AML-193 (cell line): ENCODE measurements at regions not wholly inside any gene's neighbourhood (a gene's known extent, or its start where the extent isn't known, plus 50 kb on each side); places are given as distances from the start of the nearest gene placed in this dataset.
"Not testable (repeated sequence)": the region's sequence is repeated elsewhere in the genome, so short reads cannot be mapped to it uniquely, and the experiment has no call there.

Source experiments
- DNase-seq, 2 experiments: peaks; one replicate each; lab custom pipeline; 2025; lab: John Stamatoyannopoulos, UW

DNA sequence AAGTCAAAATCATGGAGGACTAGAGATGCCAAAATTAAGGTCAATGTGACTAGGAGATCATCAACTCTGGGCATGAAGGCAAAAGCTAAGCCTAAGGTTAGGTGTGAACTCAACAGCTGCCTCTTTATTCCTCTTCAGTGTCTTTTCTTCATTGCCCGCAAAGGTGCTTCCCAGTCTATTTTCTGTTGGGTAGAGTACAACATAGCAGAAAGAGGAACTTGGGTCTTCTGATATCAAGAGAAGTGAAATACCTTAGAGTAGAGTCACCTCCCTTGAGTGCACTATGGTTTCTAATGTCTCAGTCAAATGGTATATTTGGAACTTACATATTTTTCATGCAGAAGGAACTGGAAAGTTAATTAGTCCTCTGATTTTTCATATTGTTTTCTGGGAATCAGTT lies 122.5 kb upstream of the GRIN3A start:
- DNase-seq = no peak

DNA sequence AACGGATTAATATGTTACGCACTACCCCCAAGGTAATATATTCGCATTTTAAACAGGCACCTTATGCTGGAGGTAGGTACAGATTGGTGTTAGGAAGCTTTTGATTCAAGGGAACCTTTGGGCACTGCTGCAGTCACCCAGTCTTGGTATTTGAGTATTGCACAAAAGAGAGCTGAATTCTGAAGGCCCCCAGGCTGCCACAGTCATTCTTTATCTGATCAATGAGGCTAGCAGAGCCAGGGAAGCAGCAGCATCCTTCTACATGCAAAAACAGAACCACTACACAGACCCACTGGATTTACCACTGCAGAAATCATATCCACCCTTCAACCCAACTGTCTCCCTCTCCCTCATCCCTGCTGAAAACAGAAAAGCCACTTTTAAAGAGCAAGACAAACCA lies 121.2 kb upstream of the GRIN3A start:
- DNase-seq = no peak

GRCh38 chr9:101858026-101858425 lies 119.6 kb upstream of the GRIN3A start:
- DNase-seq = no peak

- DNase-seq = no peak
These were observed 110.8 kb upstream of the GRIN3A start for GRCh38 chr9:101849102-101849707.

DNA sequence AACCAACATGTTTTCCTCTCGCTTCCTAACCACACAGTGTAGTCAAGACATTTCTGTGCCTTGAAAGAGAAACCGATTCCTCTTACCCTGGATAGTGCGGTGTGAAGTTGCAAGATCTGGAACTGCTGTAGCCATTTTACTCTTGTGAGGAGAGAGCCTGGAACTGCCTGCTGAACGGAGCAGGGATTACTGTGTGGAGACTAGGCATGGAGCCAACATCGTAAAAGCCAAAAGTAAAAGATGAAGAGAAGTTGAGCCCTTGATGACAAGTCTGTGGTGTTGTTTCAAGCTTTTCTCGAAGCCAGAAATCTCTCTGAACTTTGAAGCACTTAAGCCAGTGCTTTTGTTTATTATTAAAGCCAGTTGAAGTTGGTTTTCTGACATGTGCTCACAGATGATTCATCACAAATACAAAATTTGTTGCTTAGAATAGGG lies 110.1 kb upstream of the GRIN3A start:
- no peak for DNase-seq

GRCh38 chr9:101846161-101846560 lies 107.7 kb upstream of the GRIN3A start:
- no peak for DNase-seq

- no peak for DNase-seq
These were observed 102.3 kb upstream of the GRIN3A start for GRCh38 chr9:101840694-101841188.

DNA sequence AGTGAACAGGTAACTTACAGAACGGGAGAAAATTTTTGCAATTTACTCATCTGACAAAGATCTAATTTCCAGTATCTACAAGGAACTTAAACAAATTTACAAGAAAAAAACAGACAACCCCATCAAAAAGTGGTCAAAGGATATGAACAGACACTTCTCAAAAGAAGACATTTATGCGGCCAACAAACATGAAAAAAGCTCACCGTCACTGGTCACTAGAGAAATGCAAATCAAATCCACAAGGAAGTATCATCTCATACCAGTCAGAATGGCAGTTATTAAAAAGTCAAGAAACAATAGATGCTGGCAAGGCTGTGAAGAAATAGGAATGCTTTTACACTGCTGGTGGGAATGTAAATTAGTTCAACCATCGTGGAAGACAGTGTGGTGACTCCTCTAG lies 100.5 kb upstream of the GRIN3A start:
- DNase-seq = not testable (repeated sequence)

DNA sequence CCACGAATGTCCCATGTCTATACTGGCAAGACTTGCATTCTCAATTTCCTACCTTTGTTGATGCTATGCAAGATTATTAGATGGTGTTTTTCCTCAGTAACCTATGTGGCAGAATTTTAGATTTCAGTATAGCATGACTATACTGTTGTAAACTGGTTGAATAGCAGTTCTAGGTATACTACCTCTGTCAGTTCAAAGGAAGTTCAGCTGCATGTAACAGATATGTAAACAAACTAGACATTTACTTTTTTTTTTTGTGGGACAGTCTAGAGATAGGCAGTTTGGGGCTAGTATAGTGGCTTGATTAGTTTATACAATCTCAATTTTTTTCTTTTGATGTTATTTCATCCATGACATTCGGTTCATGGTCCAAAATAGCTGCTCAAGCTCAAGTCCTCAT lies 97.6 kb upstream of the GRIN3A start:
- DNase-seq = no peak

DNA sequence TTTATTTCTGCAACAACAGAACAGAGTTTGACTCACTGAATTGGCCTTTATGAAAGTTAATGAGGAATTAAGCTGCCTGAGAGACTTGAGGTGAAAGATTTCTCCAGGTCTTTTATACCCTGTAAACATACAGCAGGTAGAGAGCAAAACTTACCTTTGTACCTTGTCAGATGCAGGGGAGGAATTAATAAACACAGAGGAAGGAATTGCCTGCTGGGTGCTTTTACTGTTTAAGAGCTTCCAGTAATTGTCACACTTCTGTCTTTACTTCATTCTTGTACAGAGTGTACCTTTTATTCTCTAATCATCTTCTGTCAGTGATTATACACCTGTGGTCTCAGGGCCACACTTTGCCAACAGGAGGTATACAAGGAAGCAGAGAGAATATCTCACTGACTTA lies 94.0 kb upstream of the GRIN3A start:
- no peak for DNase-seq

GRCh38 chr9:101821450-101821849 lies 83.0 kb upstream of the GRIN3A start:
- DNase-seq = not testable (repeated sequence)

DNA sequence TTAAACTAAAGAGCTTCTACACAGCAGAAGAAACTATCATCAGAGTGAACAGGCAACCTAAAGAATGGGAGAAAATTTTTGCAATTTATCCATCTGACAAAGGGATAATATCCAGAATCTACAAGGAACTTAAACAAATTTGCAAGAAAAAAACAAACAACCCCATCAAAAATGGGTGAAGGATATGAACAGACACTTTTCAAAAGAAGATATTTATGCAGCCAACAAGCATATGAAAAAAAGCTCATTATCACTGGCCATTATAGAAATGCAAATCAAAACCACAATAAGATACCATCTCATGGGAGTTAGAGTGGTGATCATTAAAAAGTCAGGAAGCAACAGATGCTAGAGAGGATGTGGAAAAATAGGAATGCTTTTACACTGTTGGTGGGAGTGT lies 82.5 kb upstream of the GRIN3A start:
- DNase-seq = not testable (repeated sequence)

- no peak for DNase-seq
These were observed 75.6 kb upstream of the GRIN3A start for GRCh38 chr9:101814064-101814463.

DNA sequence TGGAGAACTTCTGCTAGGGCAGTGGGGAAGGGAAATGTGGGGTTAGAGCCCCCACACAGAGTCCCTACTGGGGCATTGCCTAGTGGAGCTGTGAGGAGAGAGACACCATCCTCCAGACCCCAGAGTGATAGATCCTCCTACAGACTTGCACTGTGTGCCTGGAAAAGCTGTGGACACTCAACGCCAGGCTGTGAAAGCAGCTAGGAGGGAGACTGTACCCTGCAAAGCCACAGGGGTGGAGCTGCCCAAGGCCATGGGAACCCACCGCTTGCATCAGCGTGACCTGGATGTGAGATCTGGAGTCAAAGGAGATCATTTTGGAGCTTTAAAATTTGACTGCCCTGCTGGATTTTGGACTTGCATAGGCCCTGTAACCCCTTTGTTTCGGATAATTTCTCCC lies 69.4 kb upstream of the GRIN3A start:
- DNase-seq = not testable (repeated sequence)

- no peak for DNase-seq
These were observed 57.6 kb upstream of the GRIN3A start for GRCh38 chr9:101796044-101796443.

GRCh38 chr9:101795147-101795546 lies 56.7 kb upstream of the GRIN3A start:
- no peak for DNase-seq

- DNase-seq = no peak
These were observed 54.0 kb upstream of the GRIN3A start for GRCh38 chr9:101792475-101792874.

- DNase-seq = peak; percentile 23 to 39
These were observed 53.5 kb upstream of the GRIN3A start for GRCh38 chr9:101791938-101792337.

GRCh38 chr9:101791533-101791932 lies 53.1 kb upstream of the GRIN3A start:
- DNase-seq = no peak
